ENCODE measurements at regions not wholly inside any gene's neighbourhood (a gene's known extent, or its start where the extent isn't known, plus 50 kb on each side); places are given as distances from the start of the nearest gene placed in this dataset.

GRCh38 chr4:32597354-32597753 is 1877.2 kb downstream of the PCDH7 start:
- TF ChIP-seq CTCF (conservative IDR thresholded peaks at IDR 0.05; ENCODE audit: low read depth, low read length), result no peak
- no peak for TF ChIP-seq EZH2 (IDR thresholded peaks at IDR 0.05; ENCODE audit: borderline replicate concordance, low read depth, low read length, poor library complexity, severe bottlenecking)
